Ascending aorta (tissue), 2 donors: ENCODE measurements at regions not wholly inside any gene's neighbourhood (a gene's known extent, or its start where the extent isn't known, plus 50 kb on each side); places are given as distances from the start of the nearest gene placed in this dataset.

Experiments used
- DNase-seq, 2 donors: peaks; one replicate each; pipeline ENCODE4 v3.0.0-alpha.2; 2019; ENCODE audit warnings: low spot score in 2 of 2
- H3K27ac ChIP-seq, 2 donors: fragments of 200-600 bp; sonication (generic); one replicate each; pipeline ENCODE4 v1.5.1; 2016 to 2017; ENCODE audit warnings: mild to moderate bottlenecking in 1 of 2
- H3K27me3 ChIP-seq: fragments of 200-600 bp; sonication (generic); one replicate; pipeline ENCODE4 v1.5.1; 2017
- H3K36me3 ChIP-seq, 2 donors: fragments of 200-600 bp; sonication (generic); one replicate each; pipeline ENCODE4 v1.5.1; 2016
- H3K4me1 ChIP-seq, 2 donors: fragments of 200-600 bp; sonication (generic); one replicate each; pipeline ENCODE4 v1.5.1; 2016 to 2017; ENCODE audit warnings: mild to moderate bottlenecking in 1 of 2
- H3K4me3 ChIP-seq, 2 donors: fragments of 200-600 bp; sonication (generic); one replicate each; pipeline ENCODE4 v1.5.1; 2016 to 2017; ENCODE audit warnings: mild to moderate bottlenecking in 1 of 2
- H3K9me3 ChIP-seq, 2 donors: fragments of 200-600 bp; sonication (generic); one replicate each; pipeline ENCODE4 v1.5.1; 2016
- CTCF ChIP-seq, 3 experiments: fragments of 200-600 bp in 2 of 3; fragments of 450-650 bp in 1 of 3; sonication (generic) in 2 of 3; IDR thresholded peaks; one replicate each; pipeline ENCODE4 v1.5.1; 2016 to 2019; ENCODE audit warnings: antibody characterized with exemption in 3 of 3, mild to moderate bottlenecking in 1 of 3, moderate library complexity in 1 of 3
- intact Hi-C: fragments of 100-400 bp; cut with DNase I; formaldehyde crosslinking; loops from one replicate; pipeline ENCODE4 v1.15.1; 2023

DNA sequence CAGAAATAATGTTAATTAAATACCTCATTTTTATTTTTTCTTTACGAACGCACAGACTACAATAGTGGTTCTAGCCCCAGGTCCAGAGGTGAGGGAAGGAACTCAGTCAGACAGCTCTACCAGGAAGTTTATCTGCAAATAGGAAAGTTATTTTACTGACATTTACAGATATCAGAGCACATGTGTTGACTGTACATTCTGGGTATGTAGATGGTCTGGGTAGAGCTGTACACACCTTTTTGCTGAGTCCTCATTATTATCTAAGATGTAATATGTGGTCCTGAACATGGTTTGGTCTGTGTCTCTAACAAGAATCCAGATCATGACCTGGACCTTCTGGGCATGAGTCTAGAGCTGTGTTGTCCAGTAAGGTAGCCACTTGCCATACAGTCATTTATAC, 74.6 kb upstream of the KIF5B start:
- H3K27me3 ChIP-seq, result no peaks in the 10 kb centered on the region
- no peaks in the 10 kb centered on the region for H3K4me1 ChIP-seq
- intact Hi-C loops, result no loop called here
- TF ChIP-seq CTCF (IDR thresholded peaks at IDR 0.05), result no peak
- no peak for DNase-seq
- H3K9me3 ChIP-seq, result no peaks in the 10 kb centered on the region
- H3K4me3 ChIP-seq, result no peak overlapping the region
- H3K27ac ChIP-seq, result no peak overlapping the region
- H3K36me3 ChIP-seq, result no peaks in the 10 kb centered on the region

DNA sequence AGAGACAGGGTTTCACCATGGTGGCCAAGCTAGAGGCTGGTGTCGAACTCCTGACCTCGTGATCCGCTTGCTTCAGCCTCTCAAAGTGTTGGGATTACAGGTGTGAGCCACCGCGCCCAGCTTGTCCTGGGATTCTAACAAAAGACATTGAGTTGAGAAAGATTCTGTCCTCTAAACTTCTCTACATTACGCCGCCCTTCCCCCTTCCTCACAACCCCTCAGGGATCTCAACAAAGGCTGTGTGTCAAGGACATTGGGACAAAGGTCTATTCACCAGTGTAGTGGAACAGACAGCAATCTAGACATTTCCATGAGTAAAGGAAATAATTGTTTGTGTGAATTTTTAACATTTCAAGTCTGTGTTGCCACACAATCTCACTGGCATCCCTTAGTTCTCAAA, 68.8 kb upstream of the KIF5B start:
- no peak overlapping the region for H3K27ac ChIP-seq
- H3K4me1 ChIP-seq, result no peaks in the 10 kb centered on the region
- no peaks in the 10 kb centered on the region for H3K27me3 ChIP-seq
- no peak for TF ChIP-seq CTCF (IDR thresholded peaks at IDR 0.05)
- no peak overlapping the region for H3K4me3 ChIP-seq
- DNase-seq, result no peak
- no peaks in the 10 kb centered on the region for H3K36me3 ChIP-seq
- H3K9me3 ChIP-seq, result no peaks in the 10 kb centered on the region
- intact Hi-C loops, result no loop called here

DNA sequence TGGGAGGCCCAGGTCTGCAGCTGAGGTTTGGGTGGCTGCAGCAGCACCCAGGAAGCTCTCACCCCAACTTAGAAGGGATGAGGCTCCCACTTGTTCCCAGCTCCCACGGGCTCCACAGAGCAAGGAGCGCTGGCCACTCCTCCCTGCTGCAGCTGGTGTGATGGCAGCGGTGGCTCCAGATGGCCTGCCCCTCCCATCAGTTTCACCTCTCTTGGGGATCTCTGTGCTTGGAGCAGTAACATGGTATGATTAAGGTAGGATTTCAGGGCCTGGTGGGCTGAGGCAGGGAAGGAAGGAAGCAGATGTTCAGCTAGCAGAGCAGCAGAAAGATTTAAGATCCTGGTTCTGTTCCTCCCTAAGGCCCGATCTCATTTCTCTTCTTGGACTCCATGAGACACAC, 66.8 kb upstream of the KIF5B start:
- Histone ChIP-seq H3K9me3 (no peaks in the 10 kb centered on the region), H3K36me3 (no peaks in the 10 kb centered on the region), H3K27me3 (no peaks in the 10 kb centered on the region), H3K27ac (no peak overlapping the region), H3K4me3 (no peak overlapping the region), H3K4me1 (no peaks in the 10 kb centered on the region)
- DNase-seq, result no peak
- no peak for TF ChIP-seq CTCF (IDR thresholded peaks at IDR 0.05)
- intact Hi-C loops, result no loop called here

DNA sequence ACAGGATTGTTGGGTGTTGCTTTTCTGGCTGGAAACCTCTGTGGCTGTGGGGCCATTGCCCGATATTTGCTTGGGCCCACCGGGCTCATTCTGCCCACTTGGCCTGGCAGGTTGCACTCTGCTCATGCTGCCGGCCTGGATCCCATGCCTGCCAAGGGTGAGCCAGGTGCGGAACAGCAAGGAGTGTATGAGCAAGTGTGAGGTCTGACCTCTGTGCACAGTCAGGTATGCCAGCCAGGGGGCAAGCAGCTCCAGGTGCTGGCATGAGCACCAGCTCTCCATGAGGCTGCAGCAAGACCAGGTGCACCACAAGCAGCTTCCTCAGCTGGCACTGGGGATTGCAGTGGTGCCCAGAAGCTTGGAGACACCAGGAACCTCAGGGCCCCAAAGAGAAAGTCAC, 65.4 kb upstream of the KIF5B start:
- no peak for DNase-seq
- Histone ChIP-seq H3K27ac (no peak overlapping the region), H3K9me3 (no peaks in the 10 kb centered on the region), H3K4me3 (no peak overlapping the region), H3K27me3 (no peaks in the 10 kb centered on the region), H3K4me1 (no peaks in the 10 kb centered on the region), H3K36me3 (no peaks in the 10 kb centered on the region)
- no peak for TF ChIP-seq CTCF (IDR thresholded peaks at IDR 0.05)
- intact Hi-C loops, result no loop called here

- DNase-seq, result no peak
- H3K36me3 ChIP-seq, result no peaks in the 10 kb centered on the region
- no peaks in the 10 kb centered on the region for H3K9me3 ChIP-seq
- intact Hi-C loops, result no loop called here
- no peak overlapping the region for H3K4me3 ChIP-seq
- no peak for TF ChIP-seq CTCF (IDR thresholded peaks at IDR 0.05)
- H3K4me1 ChIP-seq, result no peaks in the 10 kb centered on the region
- no peaks in the 10 kb centered on the region for H3K27me3 ChIP-seq
- H3K27ac ChIP-seq, result no peak overlapping the region
These were observed 63.9 kb upstream of the KIF5B start for GRCh38 chr10:32120147-32120546.

- no peaks in the 10 kb centered on the region for H3K36me3 ChIP-seq
- H3K4me1 ChIP-seq, result peaks cover 0 to 14% of the 10 kb centered on the region in 2 donors
- no peak overlapping the region for H3K27ac ChIP-seq
- intact Hi-C loops, result loop anchor here (5.0 kb wide), 1 partner anchor 38 kb away; no protein-coding TSS in a partner anchor
- H3K4me3 ChIP-seq, result no peak overlapping the region
- TF ChIP-seq CTCF (IDR thresholded peaks at IDR 0.05), result no peak
- DNase-seq, result no peak
- no peaks in the 10 kb centered on the region for H3K9me3 ChIP-seq
- H3K27me3 ChIP-seq, result no peaks in the 10 kb centered on the region
These were observed 58.3 kb upstream of the KIF5B start for GRCh38 chr10:32114508-32114907.
